ENCODE measurements at regions not wholly inside any gene's neighbourhood (a gene's known extent, or its start where the extent isn't known, plus 50 kb on each side); places are given as distances from the start of the nearest gene placed in this dataset.

GRCh38 chr5:2240118-2240904 is 357.6 kb upstream of the IRX4 start:
- H3K4me1 Mint-ChIP-seq = no peaks in the 10 kb centered on the region
- no peaks in the 10 kb centered on the region for H3K27me3 Mint-ChIP-seq
- intact Hi-C loops (cut with micrococcal nuclease) = no loop called here
- no peak for DNase-seq
- H3K4me3 Mint-ChIP-seq = no peak overlapping the region
- H3K9me3 Mint-ChIP-seq = peaks cover 9% of the 10 kb centered on the region
- no peaks in the 10 kb centered on the region for H3K36me3 Mint-ChIP-seq (ENCODE audit: low read depth)
- H3K27ac Mint-ChIP-seq = no peak overlapping the region

- Mint-ChIP-seq H3K27ac (no peak overlapping the region), H3K9me3 (peaks cover 16% of the 10 kb centered on the region), H3K4me1 (no peaks in the 10 kb centered on the region), H3K4me3 (no peak overlapping the region), H3K27me3 (no peaks in the 10 kb centered on the region), H3K36me3 (ENCODE audit: low read depth) (no peaks in the 10 kb centered on the region)
- intact Hi-C loops (cut with micrococcal nuclease) = no loop called here
- no peak for DNase-seq
Measured at GRCh38 chr5:2239201-2239910, 356.6 kb upstream of the IRX4 start.

DNA sequence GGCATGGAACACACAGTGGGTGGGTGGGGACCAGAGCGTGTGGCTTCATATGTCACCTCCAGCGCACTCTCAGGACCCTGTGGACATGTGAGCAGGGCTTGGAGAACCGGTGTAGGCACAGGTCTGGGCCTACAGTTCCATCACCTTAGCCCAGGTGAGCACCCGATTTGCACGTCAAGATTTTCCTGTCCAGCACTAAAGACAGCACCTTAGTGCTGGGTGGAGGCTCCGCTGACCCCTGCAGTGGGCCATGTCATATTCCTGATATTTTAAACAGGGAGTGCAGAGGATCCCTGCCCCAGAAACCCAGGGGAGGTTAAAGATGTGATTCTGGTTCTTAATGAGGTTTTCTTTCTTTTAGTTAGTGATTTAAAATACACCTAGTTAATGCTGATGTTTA is 356.0 kb upstream of the IRX4 start:
- Mint-ChIP-seq H3K27ac (no peak overlapping the region), H3K36me3 (ENCODE audit: low read depth) (no peaks in the 10 kb centered on the region), H3K4me3 (no peak overlapping the region), H3K9me3 (peaks cover 20% of the 10 kb centered on the region), H3K27me3 (no peaks in the 10 kb centered on the region), H3K4me1 (no peaks in the 10 kb centered on the region)
- intact Hi-C loops (cut with micrococcal nuclease) = no loop called here
- DNase-seq = no peak

DNA sequence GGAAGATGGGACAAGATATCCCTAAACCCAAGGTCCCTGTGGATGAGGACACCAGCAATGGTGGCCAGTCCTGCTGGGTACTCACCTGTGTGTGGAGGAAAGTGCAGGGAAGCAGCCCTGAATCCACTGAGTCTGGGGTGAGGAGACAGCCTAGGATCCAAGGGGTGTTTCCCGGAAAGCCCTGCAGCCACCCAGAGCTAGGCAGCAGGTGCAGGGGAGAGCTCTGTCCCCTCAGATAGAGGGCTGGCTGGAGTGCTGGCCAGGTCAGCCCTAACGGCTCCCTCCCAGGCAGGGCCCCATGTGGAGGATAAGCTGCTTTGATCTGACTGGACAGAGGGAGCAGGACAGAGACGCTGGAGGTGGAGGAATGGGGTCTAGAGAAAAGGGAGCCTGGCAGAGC is 344.7 kb upstream of the IRX4 start:
- Mint-ChIP-seq H3K4me3 (no peak overlapping the region), H3K4me1 (no peaks in the 10 kb centered on the region), H3K36me3 (ENCODE audit: low read depth) (no peaks in the 10 kb centered on the region), H3K9me3 (no peaks in the 10 kb centered on the region), H3K27me3 (peaks cover 1% of the 10 kb centered on the region), H3K27ac (no peak overlapping the region)
- DNase-seq = peak; percentile 44
- intact Hi-C loops (cut with micrococcal nuclease) = no loop called here

- no peak overlapping the region for H3K27ac Mint-ChIP-seq
- intact Hi-C loops (cut with micrococcal nuclease) = no loop called here
- no peaks in the 10 kb centered on the region for H3K4me1 Mint-ChIP-seq
- no peaks in the 10 kb centered on the region for H3K9me3 Mint-ChIP-seq
- H3K27me3 Mint-ChIP-seq = peaks cover 1% of the 10 kb centered on the region
- no peaks in the 10 kb centered on the region for H3K36me3 Mint-ChIP-seq (ENCODE audit: low read depth)
- DNase-seq = no peak
- H3K4me3 Mint-ChIP-seq = no peak overlapping the region
Measured at GRCh38 chr5:2224689-2225088, 342.0 kb upstream of the IRX4 start.

GRCh38 chr5:2223303-2223702 is 340.6 kb upstream of the IRX4 start:
- H3K36me3 Mint-ChIP-seq (ENCODE audit: low read depth) = no peaks in the 10 kb centered on the region
- no peak overlapping the region for H3K27ac Mint-ChIP-seq
- H3K4me3 Mint-ChIP-seq = no peak overlapping the region
- peaks cover 1% of the 10 kb centered on the region for H3K27me3 Mint-ChIP-seq
- intact Hi-C loops (cut with micrococcal nuclease) = no loop called here
- no peak for DNase-seq
- H3K4me1 Mint-ChIP-seq = no peaks in the 10 kb centered on the region
- no peaks in the 10 kb centered on the region for H3K9me3 Mint-ChIP-seq

DNA sequence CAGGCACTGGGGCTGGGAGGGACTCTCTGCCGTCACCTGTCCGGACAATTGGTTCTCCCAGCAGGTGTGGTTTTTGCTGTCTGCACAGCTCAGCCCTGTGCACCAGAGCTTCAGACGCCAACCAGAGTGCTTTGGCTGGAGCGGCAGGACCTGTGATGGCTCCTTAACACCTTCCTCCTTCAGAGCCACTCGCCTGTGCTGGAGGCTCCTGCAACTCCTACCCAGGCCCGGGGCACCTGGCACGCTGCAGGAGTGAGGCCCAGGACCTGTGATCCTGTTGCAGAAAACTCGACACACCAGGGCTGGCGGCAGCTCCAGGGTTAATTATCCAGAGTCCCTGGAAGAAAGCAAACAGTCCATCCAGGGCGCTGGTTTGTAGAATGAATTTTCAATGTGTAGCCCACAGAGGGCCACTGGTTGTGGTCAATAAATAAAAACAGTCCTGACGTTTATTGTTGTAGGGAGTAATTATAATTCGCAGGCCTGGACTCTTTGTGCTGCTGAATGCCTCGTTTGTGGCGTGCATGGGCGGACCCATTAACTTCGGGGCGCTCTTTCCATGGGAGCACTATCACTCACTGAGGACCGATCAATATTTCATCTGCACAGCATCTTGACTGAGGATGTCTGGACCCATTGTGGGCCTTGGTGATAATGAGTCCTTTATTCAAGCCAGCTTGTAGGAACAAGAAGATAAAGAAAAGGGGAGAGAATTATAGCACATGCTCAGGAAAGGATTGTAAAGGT is 339.7 kb upstream of the IRX4 start:
- H3K36me3 Mint-ChIP-seq (ENCODE audit: low read depth) = no peaks in the 10 kb centered on the region
- H3K9me3 Mint-ChIP-seq = no peaks in the 10 kb centered on the region
- H3K4me1 Mint-ChIP-seq = no peaks in the 10 kb centered on the region
- no peak for DNase-seq
- no peaks in the 10 kb centered on the region for H3K27me3 Mint-ChIP-seq
- intact Hi-C loops (cut with micrococcal nuclease) = no loop called here
- H3K27ac Mint-ChIP-seq = no peak overlapping the region
- H3K4me3 Mint-ChIP-seq = no peak overlapping the region

DNA sequence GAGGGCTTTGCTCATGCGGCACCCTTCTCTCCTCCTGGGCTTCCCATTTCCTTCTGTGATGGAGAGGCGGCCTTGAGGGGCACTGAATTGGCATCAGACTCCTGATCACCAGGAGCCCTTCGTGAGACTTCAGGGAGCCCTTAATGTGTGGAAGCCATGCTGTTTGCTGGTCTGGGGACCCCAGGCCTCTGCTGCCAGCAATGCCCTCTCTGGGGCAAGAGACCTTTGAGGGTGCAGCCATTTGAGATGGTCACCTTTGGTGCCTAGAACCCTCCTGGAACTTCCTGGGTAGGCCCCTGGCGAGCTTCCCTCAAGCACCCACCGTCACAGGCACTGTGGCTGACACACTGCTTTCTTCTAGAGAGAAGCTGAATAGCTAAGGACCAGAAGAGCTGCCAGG is 338.7 kb upstream of the IRX4 start:
- Mint-ChIP-seq H3K4me1 (no peaks in the 10 kb centered on the region), H3K4me3 (no peak overlapping the region), H3K9me3 (no peaks in the 10 kb centered on the region), H3K27ac (no peak overlapping the region), H3K27me3 (no peaks in the 10 kb centered on the region), H3K36me3 (ENCODE audit: low read depth) (no peaks in the 10 kb centered on the region)
- intact Hi-C loops (cut with micrococcal nuclease) = no loop called here
- peak; percentile 34 for DNase-seq

GRCh38 chr5:2220741-2221140 is 338.0 kb upstream of the IRX4 start:
- H3K9me3 Mint-ChIP-seq = no peaks in the 10 kb centered on the region
- H3K27ac Mint-ChIP-seq = no peak overlapping the region
- no peak for DNase-seq
- intact Hi-C loops (cut with micrococcal nuclease) = no loop called here
- no peaks in the 10 kb centered on the region for H3K36me3 Mint-ChIP-seq (ENCODE audit: low read depth)
- no peaks in the 10 kb centered on the region for H3K4me1 Mint-ChIP-seq
- H3K27me3 Mint-ChIP-seq = no peaks in the 10 kb centered on the region
- no peak overlapping the region for H3K4me3 Mint-ChIP-seq

GRCh38 chr5:2219149-2219776 is 336.5 kb upstream of the IRX4 start:
- Mint-ChIP-seq H3K9me3 (no peaks in the 10 kb centered on the region), H3K36me3 (ENCODE audit: low read depth) (no peaks in the 10 kb centered on the region), H3K27ac (no peak overlapping the region), H3K27me3 (no peaks in the 10 kb centered on the region), H3K4me1 (no peaks in the 10 kb centered on the region), H3K4me3 (no peak overlapping the region)
- DNase-seq = no peak
- intact Hi-C loops (cut with micrococcal nuclease) = no loop called here

DNA sequence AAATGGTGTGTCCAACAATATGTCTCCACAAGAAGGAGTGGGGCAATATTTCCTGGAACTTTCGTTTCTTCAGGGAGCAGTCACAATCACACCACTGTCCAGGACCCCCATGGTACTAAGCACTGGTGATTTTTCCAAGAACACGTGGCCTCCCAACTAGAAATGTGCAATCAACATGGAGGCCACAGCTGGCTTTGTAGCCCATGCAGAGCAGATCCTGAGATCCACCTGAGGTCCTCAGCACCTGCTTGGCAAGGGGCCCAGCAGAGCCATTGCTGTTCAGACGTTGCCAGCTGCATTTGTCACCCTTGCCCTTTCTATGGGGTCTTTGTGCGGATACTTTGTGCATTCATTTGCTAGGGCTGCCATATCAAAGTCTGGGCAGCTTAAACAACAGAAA is 334.5 kb upstream of the IRX4 start:
- Mint-ChIP-seq H3K27ac (no peak overlapping the region), H3K4me3 (no peak overlapping the region)

GRCh38 chr5:2214910-2215590 is 332.3 kb upstream of the IRX4 start:
- H3K9me3 Mint-ChIP-seq = no peaks in the 10 kb centered on the region
- no peaks in the 10 kb centered on the region for H3K36me3 Mint-ChIP-seq (ENCODE audit: low read depth)
- H3K4me1 Mint-ChIP-seq = no peaks in the 10 kb centered on the region
- no peaks in the 10 kb centered on the region for H3K27me3 Mint-ChIP-seq
- no peak overlapping the region for H3K4me3 Mint-ChIP-seq
- intact Hi-C loops (cut with micrococcal nuclease) = no loop called here
- H3K27ac Mint-ChIP-seq = no peak overlapping the region
- DNase-seq = no peak

More for the DNA sequence above, 334.5 kb upstream of the IRX4 start:
- Mint-ChIP-seq H3K4me1 (no peaks in the 10 kb centered on the region), H3K9me3 (no peaks in the 10 kb centered on the region), H3K27me3 (no peaks in the 10 kb centered on the region), H3K36me3 (ENCODE audit: low read depth) (no peaks in the 10 kb centered on the region)
- DNase-seq = no peak
- intact Hi-C loops (cut with micrococcal nuclease) = no loop called here

DNA sequence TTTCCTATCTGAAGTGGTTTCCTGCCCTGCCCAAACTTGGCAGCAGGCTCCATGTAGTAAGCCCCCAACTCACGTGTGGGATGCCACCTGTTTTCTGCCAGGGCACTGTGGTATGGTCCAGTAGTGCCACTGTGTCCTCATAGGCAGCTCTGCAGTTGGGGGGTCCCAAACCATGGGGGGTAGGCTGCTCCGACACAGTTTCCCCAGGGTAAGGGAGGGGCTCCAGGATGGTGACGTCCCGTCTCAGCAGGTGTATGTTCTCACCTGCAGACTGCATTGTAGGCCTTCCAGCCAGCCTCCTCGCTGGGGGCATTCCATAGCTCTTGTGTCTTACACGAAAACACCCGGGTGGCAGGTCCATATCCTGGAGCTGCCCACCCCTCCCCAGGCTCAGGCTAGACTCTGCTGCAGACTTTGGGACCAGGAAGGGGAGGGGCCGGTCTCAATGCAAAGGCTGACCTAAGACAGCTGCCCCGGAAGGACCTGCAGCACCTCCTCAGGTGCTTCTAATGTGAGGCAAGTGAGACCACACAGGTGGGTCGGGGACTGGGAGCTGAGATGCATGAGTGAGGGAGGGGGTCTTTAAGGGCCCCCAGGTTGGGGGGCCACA is 330.5 kb upstream of the IRX4 start:
- Mint-ChIP-seq H3K4me3 (no peak overlapping the region), H3K36me3 (ENCODE audit: low read depth) (no peaks in the 10 kb centered on the region), H3K4me1 (no peaks in the 10 kb centered on the region), H3K27ac (no peak overlapping the region), H3K9me3 (no peaks in the 10 kb centered on the region), H3K27me3 (no peaks in the 10 kb centered on the region)
- intact Hi-C loops (cut with micrococcal nuclease) = no loop called here
- no peak for DNase-seq

Data from activated CD4-positive, alpha-beta T cell treated with anti-CD3 and anti-CD28 coated beads, Interleukin-2, amount 10 ng/mL, durations not matched to agents 24 days and 14 days (primary cell).